Hippocampal formation (tissue), 2 donors: ENCODE measurements at regions not wholly inside any gene's neighbourhood (a gene's known extent, or its start where the extent isn't known, plus 50 kb on each side); places are given as distances from the start of the nearest gene placed in this dataset.

Source experiments
- DNase-seq, 2 donors: peaks; one replicate each; lab custom pipeline; 2025; lab: John Stamatoyannopoulos, UW

DNA sequence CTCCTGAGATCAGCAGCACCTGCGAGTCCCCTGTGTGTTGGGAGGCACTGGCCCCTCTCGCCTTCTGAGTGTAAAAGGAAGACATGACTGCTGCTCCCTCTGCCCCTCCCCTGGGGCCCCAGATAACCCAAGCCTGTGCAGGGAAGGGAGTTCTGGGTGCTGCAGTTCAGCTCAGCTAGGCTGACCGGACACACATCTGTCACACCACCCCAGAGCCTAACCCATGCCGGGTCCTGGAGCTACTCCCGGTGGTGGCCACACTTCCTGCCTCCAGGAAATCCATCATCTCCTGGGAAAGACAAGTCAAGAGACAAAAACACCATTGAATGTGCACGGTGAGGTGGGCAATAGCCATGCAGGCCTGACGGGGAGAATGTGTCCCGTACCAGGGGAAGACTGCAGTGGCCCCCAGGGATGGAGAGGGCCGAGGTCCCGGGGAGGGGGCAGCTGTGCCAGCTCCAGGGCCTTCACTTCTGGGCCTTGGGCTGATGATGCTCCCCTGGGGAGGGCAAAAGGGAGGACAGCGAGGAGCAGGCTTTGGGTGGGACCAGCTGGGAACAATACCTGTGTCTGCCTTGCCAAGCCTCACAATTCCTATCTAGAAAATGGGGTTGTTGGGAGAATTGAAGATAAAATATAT, 210.6 kb downstream of the TFCP2L1 start:
- no peak for DNase-seq

DNA sequence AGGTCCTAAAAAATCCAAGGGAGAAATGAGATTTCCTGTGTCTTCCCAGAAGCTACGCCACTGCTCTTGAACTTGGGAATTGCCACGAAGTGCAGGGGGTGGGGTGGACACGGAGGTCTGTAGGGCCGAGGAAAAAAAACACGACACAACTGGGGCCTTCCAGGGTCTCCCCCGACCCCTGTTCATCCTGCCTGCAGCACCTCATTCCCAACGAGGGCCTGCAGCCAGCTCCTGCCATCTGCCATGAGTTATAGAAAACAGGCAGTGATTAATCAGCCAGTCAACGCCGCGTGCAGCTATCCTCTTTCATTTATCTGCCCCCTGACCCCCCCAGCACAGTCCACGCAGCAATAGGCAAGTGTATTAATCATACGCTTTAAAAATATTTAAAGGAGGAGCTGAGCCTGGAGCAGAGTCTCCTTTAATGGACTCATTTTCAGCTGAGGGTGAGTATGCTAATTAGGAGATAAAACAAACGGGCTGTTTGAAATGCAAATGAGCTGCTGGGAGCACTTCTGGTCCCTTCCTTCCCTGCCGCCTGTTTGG, 209.9 kb downstream of the TFCP2L1 start:
- peak; percentile 26 to 43 for DNase-seq

DNA sequence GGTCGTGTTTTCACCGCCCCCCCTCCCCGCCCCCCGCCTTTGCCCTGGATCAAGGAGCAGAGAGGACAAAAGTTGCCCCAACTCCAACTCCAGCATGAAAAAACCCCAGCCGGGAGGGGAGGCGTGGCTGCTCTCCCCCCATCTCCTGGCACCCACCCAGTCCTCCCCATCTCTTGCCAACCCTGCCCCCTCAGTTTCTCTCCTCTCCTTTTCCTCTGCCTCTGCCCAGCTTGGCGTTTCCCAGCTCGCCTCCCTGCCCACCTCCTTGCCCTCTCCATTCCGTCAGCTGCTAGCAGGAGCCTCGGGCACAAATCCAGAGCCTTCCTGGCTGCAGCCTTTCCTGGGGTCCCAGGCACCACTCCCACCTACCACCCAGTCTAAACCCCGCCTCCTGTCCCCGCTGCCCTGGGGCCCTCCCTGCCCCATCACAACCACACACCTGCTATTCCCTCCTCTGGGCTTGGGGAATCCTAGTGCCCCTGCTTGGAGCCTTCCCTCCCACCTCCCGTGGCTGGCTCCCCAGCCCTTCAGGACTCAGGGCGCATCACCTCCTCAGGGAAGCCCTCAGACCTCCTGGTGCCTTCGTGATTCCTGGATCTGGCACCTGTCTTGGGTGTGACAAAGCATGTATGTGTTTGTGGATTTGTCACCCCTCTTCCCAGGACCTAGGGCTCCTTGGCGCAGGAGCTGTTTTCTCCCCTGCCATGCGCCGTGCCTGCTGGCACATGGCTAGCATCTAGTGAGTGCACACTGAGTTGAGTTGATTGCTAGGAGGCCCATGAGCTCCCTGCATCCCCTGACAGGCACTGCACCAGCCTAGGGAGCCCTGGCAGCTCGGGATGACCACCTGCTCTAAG, 209.1 kb downstream of the TFCP2L1 start:
- DNase-seq, result peak in 1 of 2 donors; percentile 26

- DNase-seq, result no peak
Observed at GRCh38 chr2:121076498-121076820, 208.5 kb downstream of the TFCP2L1 start.

DNA sequence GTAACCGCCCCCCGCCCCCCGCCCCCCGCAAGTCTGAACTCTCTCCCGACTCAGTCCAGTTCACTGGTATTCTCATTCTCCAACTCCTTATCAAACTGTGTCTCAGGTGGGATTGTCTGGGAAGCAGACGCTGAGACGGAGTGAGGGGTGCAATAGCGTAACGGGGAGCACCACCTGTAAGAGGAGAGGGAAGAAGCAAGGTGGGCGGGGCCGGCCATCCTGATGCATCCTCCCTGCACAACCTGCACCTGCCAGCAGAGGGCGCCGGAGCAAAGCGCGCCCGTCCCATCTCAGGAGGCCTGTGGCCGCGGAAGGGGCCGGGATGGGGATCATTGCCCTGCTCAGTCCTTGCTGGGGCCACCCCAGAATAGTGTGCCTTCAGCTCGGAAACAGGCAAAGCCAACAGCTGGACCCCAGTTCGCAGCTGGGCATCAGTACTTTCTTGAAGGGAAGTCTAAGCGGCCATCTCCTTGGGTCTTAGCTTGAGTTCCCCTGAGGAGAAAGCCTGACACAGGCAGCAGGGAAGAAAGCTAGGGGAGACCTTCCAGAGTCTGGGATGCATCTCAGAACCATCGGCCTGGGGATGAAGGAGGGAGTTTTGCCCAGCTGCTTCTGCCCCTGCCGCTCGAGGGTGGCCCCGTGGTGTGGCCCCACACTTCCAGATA, 208.0 kb downstream of the TFCP2L1 start:
- no peak for DNase-seq

GRCh38 chr2:121078899-121079298, 206.1 kb downstream of the TFCP2L1 start:
- no peak for DNase-seq

DNA sequence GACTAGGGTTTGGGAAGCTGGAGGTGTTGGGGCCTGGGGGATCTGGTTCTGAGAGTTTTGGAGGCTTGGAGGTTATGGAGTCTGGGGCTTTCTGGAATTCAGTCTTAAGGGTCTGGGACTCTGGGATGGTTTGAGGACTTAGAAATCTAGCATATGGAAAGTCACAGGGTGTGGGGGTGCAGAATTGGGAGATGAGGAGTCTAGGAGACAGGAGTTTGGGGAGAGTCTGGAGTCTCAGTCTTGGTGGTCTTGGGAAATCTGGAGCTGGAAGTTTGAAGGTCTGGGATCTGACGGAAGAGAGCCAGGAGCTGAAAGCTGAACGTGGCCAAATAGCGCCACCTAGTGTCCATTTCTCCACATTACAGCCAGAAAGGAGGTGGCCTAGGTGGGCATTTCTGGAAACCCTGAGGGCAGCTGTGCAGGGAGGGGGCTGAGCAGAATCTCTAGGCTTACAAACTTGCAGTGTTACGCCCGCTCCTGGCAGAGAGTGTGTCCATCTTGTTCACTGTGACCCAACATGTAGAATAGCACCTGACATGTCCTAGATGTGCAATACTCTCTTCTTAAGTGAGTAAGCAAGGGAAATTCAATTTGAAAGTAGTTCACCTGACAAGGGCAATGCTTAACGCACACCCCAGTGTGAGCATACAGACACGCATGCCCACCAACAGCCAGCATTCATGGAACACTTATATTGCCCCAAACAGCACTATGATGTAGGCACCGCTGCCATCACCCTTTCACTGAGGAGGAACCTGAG, 204.8 kb downstream of the TFCP2L1 start:
- peak; percentile 21 to 27 for DNase-seq

GRCh38 chr2:121081701-121082100, 203.3 kb downstream of the TFCP2L1 start:
- DNase-seq, result no peak

DNA sequence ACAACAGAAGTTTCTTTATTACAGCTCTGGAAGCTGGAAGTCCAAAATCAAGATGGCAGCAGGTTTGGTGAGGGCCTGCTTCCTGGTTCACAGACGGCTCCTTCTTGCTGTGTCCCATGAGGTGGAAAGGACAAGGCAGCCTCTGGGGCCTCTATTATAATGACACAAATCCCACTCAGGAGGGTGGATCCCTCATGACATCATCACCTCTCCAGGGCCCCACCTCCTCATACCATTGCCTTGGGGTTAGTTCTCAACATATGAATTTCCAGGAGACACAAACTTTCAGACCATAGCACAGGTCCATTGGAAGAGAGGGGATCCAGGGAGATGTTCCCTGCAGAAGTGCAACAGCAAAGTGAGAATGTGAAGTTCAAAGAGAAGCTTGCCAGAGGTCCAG, 202.8 kb downstream of the TFCP2L1 start:
- no peak for DNase-seq

- no peak for DNase-seq
Observed at GRCh38 chr2:121084130-121084680, 200.8 kb downstream of the TFCP2L1 start.

DNA sequence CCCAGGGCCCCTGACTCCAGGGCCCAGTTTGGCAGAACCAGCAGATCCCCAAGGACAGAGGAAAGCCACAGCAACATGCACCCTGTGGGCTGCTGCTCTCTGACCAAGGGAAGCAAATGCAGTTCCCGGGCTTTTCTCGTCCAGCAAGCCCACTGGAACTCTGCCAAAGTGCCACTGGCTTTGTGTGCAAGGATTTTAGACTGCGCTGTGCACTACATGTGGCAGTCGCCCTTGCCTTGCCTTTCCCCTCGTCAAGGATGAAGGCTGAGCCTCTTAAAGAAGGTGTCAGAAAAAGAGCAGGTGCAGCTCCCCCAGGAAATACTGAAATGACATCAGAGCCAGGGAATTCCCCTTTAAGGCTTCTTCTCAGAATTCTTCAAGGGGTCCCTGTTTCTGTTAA, 199.2 kb downstream of the TFCP2L1 start:
- no peak for DNase-seq

DNA sequence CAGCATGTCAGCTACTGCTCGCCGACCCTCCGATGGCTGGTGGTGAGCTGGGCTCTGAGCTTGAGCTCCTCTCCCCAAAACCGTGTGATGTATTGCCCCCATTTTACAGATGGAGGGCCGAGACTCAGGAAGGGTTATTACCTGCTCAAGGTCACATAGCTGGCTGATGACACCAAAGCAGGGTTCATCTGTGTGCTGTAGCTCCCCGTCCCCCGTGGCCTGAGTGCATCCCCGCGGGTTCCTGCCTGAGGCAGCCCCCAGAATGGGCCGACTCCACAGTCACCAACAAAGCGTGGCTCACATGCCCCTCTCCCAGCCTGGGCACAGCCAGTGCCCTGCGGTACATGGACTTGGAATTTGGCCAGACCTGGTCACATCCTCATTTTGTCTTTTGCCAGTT, 198.6 kb downstream of the TFCP2L1 start:
- no peak for DNase-seq

- DNase-seq, result no peak
Observed at GRCh38 chr2:121087117-121087516, 197.9 kb downstream of the TFCP2L1 start.

DNA sequence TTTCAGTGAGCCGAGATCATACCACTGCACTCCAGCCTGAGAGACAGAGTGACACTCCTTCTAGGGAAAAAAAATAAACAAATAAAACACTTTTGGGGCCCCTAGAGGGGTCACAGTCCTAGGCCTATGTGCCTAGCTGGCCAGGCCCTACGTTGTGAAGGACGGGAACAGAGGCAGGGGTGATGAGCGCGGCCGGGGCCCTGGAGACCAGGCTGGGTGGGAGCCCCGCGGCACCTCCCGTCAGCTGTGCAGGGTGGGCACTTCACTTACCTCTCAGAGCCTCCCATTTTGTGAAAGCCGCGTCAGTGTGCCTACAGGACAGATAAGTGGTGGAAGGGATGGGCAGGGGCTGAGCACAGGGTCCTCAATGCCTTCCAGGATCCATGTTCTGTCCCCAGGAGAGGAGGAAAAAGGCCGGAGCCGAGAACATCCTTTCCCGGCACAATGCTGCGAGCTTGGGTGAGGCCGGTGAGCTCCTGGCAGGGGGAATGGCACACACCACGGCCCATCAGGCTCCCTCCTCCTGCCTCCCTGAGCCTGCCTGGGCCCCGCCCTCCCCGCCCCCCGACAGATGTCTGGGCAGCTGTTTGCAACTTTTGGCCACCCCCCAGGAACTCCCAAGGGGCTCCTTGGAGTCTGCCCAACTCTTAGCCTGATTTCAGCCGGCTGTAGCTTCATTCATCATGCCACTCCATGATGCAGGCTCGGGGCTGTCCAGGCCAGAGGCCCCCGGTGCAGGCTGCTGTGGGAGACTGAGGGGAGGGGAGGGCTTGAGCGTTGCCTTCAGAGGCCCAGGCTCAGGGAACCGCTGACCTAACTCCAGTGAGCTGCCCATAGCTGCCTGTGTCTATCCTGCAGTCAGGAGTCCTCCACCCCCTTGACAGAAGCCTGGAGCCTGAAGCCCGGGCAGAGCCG, 196.5 kb downstream of the TFCP2L1 start:
- DNase-seq, result no peak

- DNase-seq, result no peak
Observed at GRCh38 chr2:121089166-121089510, 195.9 kb downstream of the TFCP2L1 start.

DNA sequence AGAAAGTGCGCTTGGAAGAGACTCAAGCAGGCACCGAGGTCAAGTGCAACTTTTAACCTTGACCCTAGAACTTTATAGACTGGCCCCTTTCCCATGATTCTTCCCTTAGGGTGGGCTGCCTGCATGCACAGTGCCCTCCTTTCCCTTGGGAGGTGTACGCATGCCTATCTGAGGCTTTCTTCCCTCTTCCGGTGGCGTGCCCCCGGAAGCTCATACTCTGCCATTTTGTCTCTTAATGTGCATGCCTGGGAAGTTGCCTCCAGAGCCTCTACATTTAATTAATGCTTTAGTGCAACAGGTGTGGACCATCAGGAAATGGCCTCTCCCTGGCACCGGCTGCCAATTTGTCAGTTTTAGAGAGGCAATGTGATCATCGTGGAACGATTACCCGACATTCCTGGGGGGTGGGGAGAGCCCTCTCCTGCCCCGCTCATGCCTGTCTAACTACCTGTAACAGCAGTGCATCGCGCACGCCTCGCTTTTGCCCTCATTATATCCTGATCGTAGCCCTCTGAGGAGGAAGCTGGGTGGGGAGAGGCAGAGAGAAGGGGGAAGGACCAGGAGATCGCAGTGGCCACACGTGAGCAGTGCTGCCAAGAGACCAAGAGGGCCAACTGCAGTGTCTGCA, 194.8 kb downstream of the TFCP2L1 start:
- no peak for DNase-seq

- no peak for DNase-seq
Observed at GRCh38 chr2:121092095-121092494, 192.9 kb downstream of the TFCP2L1 start.

- DNase-seq, result no peak
Observed at GRCh38 chr2:121093692-121094091, 191.3 kb downstream of the TFCP2L1 start.

DNA sequence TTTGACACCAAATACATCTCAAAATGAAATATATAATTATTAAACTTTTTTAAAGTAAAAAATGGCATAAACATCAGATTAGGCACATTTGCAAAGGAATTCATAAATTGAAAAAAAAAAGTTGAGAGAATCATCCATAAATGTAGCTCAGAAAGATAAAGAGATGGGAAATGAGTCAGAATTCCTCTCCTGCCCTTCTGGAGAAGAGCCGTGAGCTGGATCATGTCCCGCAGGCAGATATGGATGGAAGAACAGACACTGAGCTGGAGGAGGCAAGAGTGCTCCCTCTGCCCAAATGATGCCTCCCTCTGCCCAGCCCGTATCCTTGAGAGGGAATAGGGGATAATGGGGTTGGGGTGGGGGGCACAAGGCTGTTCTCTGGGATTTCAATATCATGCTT, 190.9 kb downstream of the TFCP2L1 start:
- DNase-seq, result no peak

DNA sequence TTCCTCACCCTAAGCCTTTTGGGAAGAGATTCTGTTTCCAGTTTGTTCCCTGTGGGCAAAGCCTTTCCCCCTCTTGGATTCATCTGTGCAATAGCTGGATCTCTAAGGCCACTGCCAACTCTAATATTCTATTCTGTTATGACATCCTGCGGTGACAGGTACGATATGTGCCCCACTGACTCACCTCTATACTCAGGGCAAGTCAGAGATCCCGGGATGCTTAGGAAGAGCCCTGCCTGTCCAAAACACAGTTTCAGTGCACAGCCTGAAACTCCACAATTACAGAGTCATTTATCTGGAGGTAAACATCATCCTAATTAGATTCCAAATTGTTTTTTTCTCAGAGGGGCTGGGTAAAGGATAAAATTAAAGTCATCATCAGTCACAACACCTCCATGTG, 190.2 kb downstream of the TFCP2L1 start:
- DNase-seq, result no peak
